Hepatocyte (in vitro differentiated cells): ENCODE measurements at regions not wholly inside any gene's neighbourhood (a gene's known extent, or its start where the extent isn't known, plus 50 kb on each side); places are given as distances from the start of the nearest gene placed in this dataset.

Experiments used
- DNase-seq: peaks from one replicate; pipeline ENCODE4 v3.0.0-alpha.2; 2016; ENCODE audit warnings: low spot score
- H2AFZ ChIP-seq: fragments of 200-600 bp; sonication (generic); 2 replicates; pipeline ENCODE4 v1.6.0; 2016; ENCODE audit warnings: antibody characterized with exemption, mild to moderate bottlenecking
- H3K27ac ChIP-seq: fragments of 200-600 bp; sonication (generic); 2 replicates; pipeline ENCODE4 v1.5.1; 2016; ENCODE audit warnings: mild to moderate bottlenecking
- H3K27me3 ChIP-seq: fragments of 200-600 bp; sonication (generic); 2 replicates; pipeline ENCODE4 v1.6.1; 2016
- H3K36me3 ChIP-seq: fragments of 200-600 bp; sonication (generic); replicated peaks from 2 replicates; pipeline ENCODE4 v1.5.1; 2016; ENCODE audit warnings: low read depth; ENCODE audit not compliant: insufficient read depth
- H3K4me1 ChIP-seq: fragments of 200-600 bp; sonication (generic); 2 replicates; pipeline ENCODE4 v1.5.1; 2016; ENCODE audit warnings: mild to moderate bottlenecking, moderate library complexity; ENCODE audit not compliant: insufficient read depth
- H3K4me2 ChIP-seq: fragments of 200-600 bp; sonication (generic); 2 replicates; pipeline ENCODE4 v1.6.0; 2016
- H3K4me3 ChIP-seq: fragments of 200-600 bp; sonication (generic); 2 replicates; pipeline ENCODE4 v1.5.1; 2016; ENCODE audit warnings: mild to moderate bottlenecking
- H3K79me2 ChIP-seq: fragments of 200-600 bp; sonication (generic); 2 replicates; pipeline ENCODE4 v1.6.0; 2017; ENCODE audit warnings: mild to moderate bottlenecking
- H3K9me2 ChIP-seq: fragments of 200-600 bp; sonication (generic); replicated peaks from 2 replicates; pipeline ENCODE4 v1.6.0; 2017; ENCODE audit warnings: mild to moderate bottlenecking; ENCODE audit not compliant: insufficient read depth
- H3K9me3 ChIP-seq: fragments of 200-600 bp; sonication (generic); 2 replicates; pipeline ENCODE4 v1.5.1; 2016; ENCODE audit warnings: low read depth, mild to moderate bottlenecking
- H4K20me1 ChIP-seq: fragments of 200-600 bp; sonication (generic); 2 replicates; pipeline ENCODE4 v1.6.0; 2016; ENCODE audit warnings: mild to moderate bottlenecking; ENCODE audit not compliant: insufficient read depth, poor library complexity, severe bottlenecking
- CTCF ChIP-seq: fragments of 200-600 bp; sonication (generic); IDR thresholded peaks from 2 replicates; pipeline ENCODE4 v1.5.1; 2016; ENCODE audit warnings: antibody characterized with exemption, mild to moderate bottlenecking; ENCODE audit not compliant: poor library complexity
- EZH2 ChIP-seq: fragments of 200-600 bp; sonication (generic); IDR thresholded peaks from 2 replicates; pipeline ENCODE4 v1.6.1; 2016; ENCODE audit warnings: antibody characterized with exemption, mild to moderate bottlenecking, borderline replicate concordance
- EZH2phosphoT487 ChIP-seq: fragments of 200-600 bp; sonication (generic); IDR thresholded peaks from one replicate; pipeline ENCODE4 v1.6.1; 2018; ENCODE audit warnings: antibody characterized with exemption, mild to moderate bottlenecking, low read depth, moderate library complexity; ENCODE audit not compliant: unreplicated experiment, severe bottlenecking
- WGBS: methylation state at CpG from one replicate; pipeline ENCODE4 v1.1.6; 2016; ENCODE audit warnings: low lambda C conversion rate; ENCODE audit errors: missing lambda C conversion rate; 5-methylcytosine and 5-hydroxymethylcytosine counted together

DNA sequence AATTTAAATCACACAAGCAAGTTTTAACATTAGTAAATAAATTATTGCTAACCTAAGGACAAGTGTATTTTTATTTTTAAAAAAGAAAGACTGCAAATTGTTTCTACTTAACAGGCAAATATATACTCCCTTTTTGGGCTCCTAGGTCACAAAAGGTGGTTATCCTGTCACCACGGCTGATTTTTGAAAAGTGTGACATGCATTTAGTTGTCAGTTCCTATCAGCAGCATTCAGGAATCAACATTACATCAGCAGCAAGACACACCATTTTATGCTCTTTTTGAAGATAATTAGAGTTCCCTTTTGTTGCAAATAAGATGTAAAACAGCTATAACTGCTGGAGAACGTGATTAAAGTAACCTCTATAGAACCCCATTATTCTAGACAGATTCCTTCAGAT lies 357.5 kb upstream of the TMCO5A start:
- DNase-seq: no peak
- Histone ChIP-seq H3K9me2 (no peaks in the 10 kb centered on the region), H3K36me3 (no peaks in the 10 kb centered on the region), H3K79me2 (no peaks in the 10 kb centered on the region), H3K27me3 (no peaks in the 10 kb centered on the region), H3K9me3 (no peaks in the 10 kb centered on the region), H3K4me1 (no peaks in the 10 kb centered on the region), H3K4me3 (no peak overlapping the region), H3K27ac (no peak overlapping the region), H3K4me2 (no peak overlapping the region), H4K20me1 (no peaks in the 10 kb centered on the region), H2AFZ (no peak overlapping the region)
- WGBS: 73% methylated on average over 2 of the region's 2 CpGs
- TF ChIP-seq CTCF (no peak), EZH2phosphoT487 (no peak)

DNA sequence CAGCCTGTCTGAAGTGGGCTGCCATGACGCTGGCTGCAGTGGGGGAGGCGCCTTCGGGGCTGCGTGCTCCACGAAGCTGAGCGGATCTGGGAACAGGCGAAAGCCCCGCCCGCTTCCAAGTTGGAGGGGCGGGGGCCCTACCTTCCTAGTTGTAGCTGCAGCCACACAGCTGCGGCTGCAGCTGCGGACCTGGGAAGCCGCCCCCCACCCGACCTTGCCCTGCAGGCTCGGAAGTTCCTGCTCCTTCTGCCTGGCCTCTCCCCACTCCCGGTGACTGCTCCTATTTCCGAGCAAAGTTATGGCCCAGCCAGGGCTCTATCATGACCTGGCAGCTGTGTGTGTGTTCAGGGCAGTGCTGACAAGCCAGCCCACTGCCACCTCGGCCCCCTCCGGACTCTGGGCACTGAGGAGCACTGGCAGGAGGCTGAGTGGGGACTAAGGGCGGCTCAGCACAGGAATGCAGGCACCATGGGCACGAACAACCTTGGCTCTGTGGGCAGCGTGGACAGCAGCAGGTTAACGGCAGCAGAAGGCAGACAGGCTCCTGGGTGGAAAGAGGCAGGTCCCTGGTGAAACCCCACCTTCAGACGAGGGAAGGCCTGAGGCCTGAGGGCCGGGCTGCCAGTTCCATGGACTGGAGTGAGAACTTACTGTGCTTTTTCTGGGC lies 352.4 kb upstream of the TMCO5A start:
- no peaks in the 10 kb centered on the region for H3K36me3 ChIP-seq
- no peak overlapping the region for H2AFZ ChIP-seq
- no peak overlapping the region for H3K4me3 ChIP-seq
- no peak for TF ChIP-seq EZH2
- no peak for TF ChIP-seq CTCF
- no peak for TF ChIP-seq EZH2phosphoT487
- no peaks in the 10 kb centered on the region for H3K9me3 ChIP-seq
- no peaks in the 10 kb centered on the region for H3K9me2 ChIP-seq
- H3K4me2 ChIP-seq: no peak overlapping the region
- H3K27me3 ChIP-seq: no peaks in the 10 kb centered on the region
- 88% methylated on average over 25 of the region's 25 CpGs for WGBS
- no peaks in the 10 kb centered on the region for H3K4me1 ChIP-seq
- no peaks in the 10 kb centered on the region for H3K79me2 ChIP-seq
- no peak overlapping the region for H3K27ac ChIP-seq
- no peak for DNase-seq
- no peaks in the 10 kb centered on the region for H4K20me1 ChIP-seq

GRCh38 chr15:37582852-37583251 lies 351.6 kb upstream of the TMCO5A start:
- Histone ChIP-seq H4K20me1 (no peaks in the 10 kb centered on the region), H3K9me3 (no peaks in the 10 kb centered on the region), H3K9me2 (no peaks in the 10 kb centered on the region), H3K4me3 (no peak overlapping the region), H2AFZ (no peak overlapping the region), H3K79me2 (no peaks in the 10 kb centered on the region), H3K27ac (no peak overlapping the region), H3K4me2 (no peak overlapping the region), H3K4me1 (no peaks in the 10 kb centered on the region), H3K36me3 (no peaks in the 10 kb centered on the region), H3K27me3 (no peaks in the 10 kb centered on the region)
- DNase-seq: no peak
- WGBS: 93% methylated on average over 5 of the region's 5 CpGs
- no peak for TF ChIP-seq EZH2phosphoT487
- TF ChIP-seq EZH2: no peak

- no peaks in the 10 kb centered on the region for H3K9me3 ChIP-seq
- no peaks in the 10 kb centered on the region for H3K79me2 ChIP-seq
- DNase-seq: no peak
- no peak overlapping the region for H3K4me3 ChIP-seq
- no peaks in the 10 kb centered on the region for H3K4me1 ChIP-seq
- H4K20me1 ChIP-seq: no peaks in the 10 kb centered on the region
- H3K9me2 ChIP-seq: no peaks in the 10 kb centered on the region
- no peak overlapping the region for H2AFZ ChIP-seq
- no peak for TF ChIP-seq EZH2
- TF ChIP-seq EZH2phosphoT487: no peak
- no peak for TF ChIP-seq CTCF
- H3K27ac ChIP-seq: no peak overlapping the region
- H3K27me3 ChIP-seq: no peaks in the 10 kb centered on the region
- H3K36me3 ChIP-seq: no peaks in the 10 kb centered on the region
- no peak overlapping the region for H3K4me2 ChIP-seq
- 89% methylated on average over 10 of the region's 10 CpGs for WGBS
Observed at GRCh38 chr15:37586011-37586583, 348.3 kb upstream of the TMCO5A start.
